ENCODE measurements at regions not wholly inside any gene's neighbourhood (a gene's known extent, or its start where the extent isn't known, plus 50 kb on each side); places are given as distances from the start of the nearest gene placed in this dataset.

GRCh38 chr4:159016593-159017024 is 86.3 kb upstream of the RAPGEF2 start:
- peaks cover 11% of the 10 kb centered on the region for H3K4me1 Mint-ChIP-seq (ENCODE audit: unreplicated experiment)
- TF ChIP-seq, protein P1, sequence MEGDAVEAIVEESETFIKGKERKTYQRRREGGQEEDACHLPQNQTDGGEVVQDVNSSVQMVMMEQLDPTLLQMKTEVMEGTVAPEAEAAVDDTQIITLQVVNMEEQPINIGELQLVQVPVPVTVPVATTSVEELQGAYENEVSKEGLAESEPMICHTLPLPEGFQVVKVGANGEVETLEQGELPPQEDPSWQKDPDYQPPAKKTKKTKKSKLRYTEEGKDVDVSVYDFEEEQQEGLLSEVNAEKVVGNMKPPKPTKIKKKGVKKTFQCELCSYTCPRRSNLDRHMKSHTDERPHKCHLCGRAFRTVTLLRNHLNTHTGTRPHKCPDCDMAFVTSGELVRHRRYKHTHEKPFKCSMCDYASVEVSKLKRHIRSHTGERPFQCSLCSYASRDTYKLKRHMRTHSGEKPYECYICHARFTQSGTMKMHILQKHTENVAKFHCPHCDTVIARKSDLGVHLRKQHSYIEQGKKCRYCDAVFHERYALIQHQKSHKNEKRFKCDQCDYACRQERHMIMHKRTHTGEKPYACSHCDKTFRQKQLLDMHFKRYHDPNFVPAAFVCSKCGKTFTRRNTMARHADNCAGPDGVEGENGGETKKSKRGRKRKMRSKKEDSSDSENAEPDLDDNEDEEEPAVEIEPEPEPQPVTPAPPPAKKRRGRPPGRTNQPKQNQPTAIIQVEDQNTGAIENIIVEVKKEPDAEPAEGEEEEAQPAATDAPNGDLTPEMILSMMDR (IDR thresholded peaks at IDR 0.05), result peak; percentile 41
- no peak for DNase-seq (ENCODE audit: extremely low spot score, unreplicated experiment)
- H3K36me3 Mint-ChIP-seq (ENCODE audit: unreplicated experiment), result no peaks in the 10 kb centered on the region
- peak overlapping the region; percentile 40 for H3K4me3 Mint-ChIP-seq (ENCODE audit: unreplicated experiment)
- no peaks in the 10 kb centered on the region for H3K27me3 Mint-ChIP-seq (ENCODE audit: unreplicated experiment)
- no peaks in the 10 kb centered on the region for H3K9me3 Mint-ChIP-seq (ENCODE audit: unreplicated experiment)
- H3K27ac Mint-ChIP-seq (ENCODE audit: unreplicated experiment), result peak overlapping the region; percentile 61

DNA sequence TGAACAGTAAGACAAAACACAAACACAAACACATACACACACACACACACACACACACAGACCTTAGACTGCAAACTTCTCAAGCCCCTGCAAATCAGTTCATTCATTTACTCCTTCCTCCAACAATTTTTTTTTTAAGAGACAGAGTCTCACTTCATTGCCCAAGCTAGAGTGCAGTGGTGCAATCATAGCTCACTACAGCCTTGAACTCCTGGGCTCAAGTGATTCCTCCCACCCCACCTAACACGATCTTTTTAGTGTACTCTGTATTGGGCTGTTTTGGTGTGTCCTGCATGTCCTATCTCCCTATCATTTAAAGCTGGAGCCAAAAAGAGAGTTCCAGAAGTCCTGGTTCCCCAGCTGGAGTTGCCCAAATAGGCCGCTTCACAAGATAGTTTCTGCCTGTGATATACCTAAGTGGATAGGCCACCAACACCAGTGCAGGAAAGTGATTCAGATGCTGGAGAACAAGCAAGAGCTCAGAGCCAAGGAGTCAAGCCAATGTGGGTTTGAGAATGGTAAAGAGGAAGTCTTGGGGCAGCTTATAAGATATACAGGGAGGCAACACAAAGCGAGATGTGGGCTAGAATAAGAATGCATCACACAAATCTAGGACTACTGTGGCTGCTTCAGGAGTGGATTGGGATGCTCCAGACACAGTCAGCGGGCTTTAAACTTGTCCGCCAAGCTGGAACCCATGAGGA is 85.4 kb upstream of the RAPGEF2 start:
- no peaks in the 10 kb centered on the region for H3K9me3 Mint-ChIP-seq (ENCODE audit: unreplicated experiment)
- TF ChIP-seq, protein P1 (IDR thresholded peaks at IDR 0.05), result no peak
- no peak for DNase-seq (ENCODE audit: extremely low spot score, unreplicated experiment)
- H3K27me3 Mint-ChIP-seq (ENCODE audit: unreplicated experiment), result no peaks in the 10 kb centered on the region
- H3K27ac Mint-ChIP-seq (ENCODE audit: unreplicated experiment), result no peak overlapping the region
- peaks cover 15% of the 10 kb centered on the region for H3K4me1 Mint-ChIP-seq (ENCODE audit: unreplicated experiment)
- H3K36me3 Mint-ChIP-seq (ENCODE audit: unreplicated experiment), result no peaks in the 10 kb centered on the region
- no peak overlapping the region for H3K4me3 Mint-ChIP-seq (ENCODE audit: unreplicated experiment)

- Mint-ChIP-seq H3K27me3 (ENCODE audit: unreplicated experiment) (no peaks in the 10 kb centered on the region), H3K9me3 (ENCODE audit: unreplicated experiment) (no peaks in the 10 kb centered on the region), H3K4me3 (ENCODE audit: unreplicated experiment) (no peak overlapping the region), H3K27ac (ENCODE audit: unreplicated experiment) (no peak overlapping the region), H3K4me1 (ENCODE audit: unreplicated experiment) (peaks cover 15% of the 10 kb centered on the region), H3K36me3 (ENCODE audit: unreplicated experiment) (no peaks in the 10 kb centered on the region)
- TF ChIP-seq, protein P1 (IDR thresholded peaks at IDR 0.05), result no peak
- DNase-seq (ENCODE audit: extremely low spot score, unreplicated experiment), result no peak
Measured at GRCh38 chr4:159018062-159018629, 84.7 kb upstream of the RAPGEF2 start.

GRCh38 chr4:159019356-159019755 is 83.5 kb upstream of the RAPGEF2 start:
- TF ChIP-seq, protein P1 (IDR thresholded peaks at IDR 0.05), result no peak
- peaks cover 15% of the 10 kb centered on the region for H3K4me1 Mint-ChIP-seq (ENCODE audit: unreplicated experiment)
- no peak overlapping the region for H3K4me3 Mint-ChIP-seq (ENCODE audit: unreplicated experiment)
- no peak for DNase-seq (ENCODE audit: extremely low spot score, unreplicated experiment)
- no peak overlapping the region for H3K27ac Mint-ChIP-seq (ENCODE audit: unreplicated experiment)
- no peaks in the 10 kb centered on the region for H3K36me3 Mint-ChIP-seq (ENCODE audit: unreplicated experiment)
- H3K9me3 Mint-ChIP-seq (ENCODE audit: unreplicated experiment), result no peaks in the 10 kb centered on the region
- no peaks in the 10 kb centered on the region for H3K27me3 Mint-ChIP-seq (ENCODE audit: unreplicated experiment)

GRCh38 chr4:159021597-159022385 is 81.1 kb upstream of the RAPGEF2 start:
- DNase-seq (ENCODE audit: extremely low spot score, unreplicated experiment), result no peak
- Mint-ChIP-seq H3K4me3 (ENCODE audit: unreplicated experiment) (no peak overlapping the region), H3K36me3 (ENCODE audit: unreplicated experiment) (no peaks in the 10 kb centered on the region), H3K9me3 (ENCODE audit: unreplicated experiment) (no peaks in the 10 kb centered on the region), H3K27ac (ENCODE audit: unreplicated experiment) (no peak overlapping the region), H3K27me3 (ENCODE audit: unreplicated experiment) (no peaks in the 10 kb centered on the region), H3K4me1 (ENCODE audit: unreplicated experiment) (peaks cover 5% of the 10 kb centered on the region)
- TF ChIP-seq, protein P1 (IDR thresholded peaks at IDR 0.05), result no peak

Data from osteocyte (in vitro differentiated cells).